Suprapubic skin (tissue), 4 donors: ENCODE measurements at regions not wholly inside any gene's neighbourhood (a gene's known extent, or its start where the extent isn't known, plus 50 kb on each side); places are given as distances from the start of the nearest gene placed in this dataset.

Experiments used
- DNase-seq, 2 donors: peaks; one replicate each; pipeline ENCODE4 v3.0.0-alpha.2; 2019; ENCODE audit warnings: low spot score in 2 of 2
- H3K27ac ChIP-seq: fragments of 200-600 bp; sonication (generic); one replicate; pipeline ENCODE4 v1.5.1; 2019
- H3K27me3 ChIP-seq: fragments of 200-600 bp; sonication (generic); one replicate; pipeline ENCODE4 v1.5.1; 2019
- H3K36me3 ChIP-seq: fragments of 200-600 bp; sonication (generic); one replicate; pipeline ENCODE4 v1.5.1; 2019
- H3K4me1 ChIP-seq: fragments of 200-600 bp; sonication (generic); one replicate; pipeline ENCODE4 v1.5.1; 2019
- H3K4me3 ChIP-seq: fragments of 200-600 bp; sonication (generic); one replicate; pipeline ENCODE4 v1.5.1; 2019; ENCODE audit warnings: mild to moderate bottlenecking
- H3K9me3 ChIP-seq: fragments of 200-600 bp; sonication (generic); one replicate; pipeline ENCODE4 v1.5.1; 2019
- EP300 ChIP-seq: sonication (generic); formaldehyde crosslinking; IDR thresholded peaks from one replicate; pipeline ENCODE4 v1.6.1; 2017; ENCODE audit warnings: antibody characterized with exemption
- POLR2A ChIP-seq, 2 donors: fragments of 450-650 bp; IDR thresholded peaks; one replicate each; pipeline ENCODE4 v1.6.1; 2017; ENCODE audit warnings: antibody characterized with exemption in 2 of 2, mild to moderate bottlenecking in 2 of 2, moderate library complexity in 2 of 2
- POLR2AphosphoS5 ChIP-seq, 3 donors: sonication (generic); formaldehyde crosslinking; IDR thresholded peaks; one replicate each; pipeline ENCODE4 v1.6.1; 2017; ENCODE audit warnings: antibody characterized with exemption in 3 of 3
- WGBS: methylation state at CpG from one replicate; pipeline ENCODE4 v1.1.5; 2018; 5-methylcytosine and 5-hydroxymethylcytosine counted together
- TF ChIP-seq, protein P1 (sequence below), 2 donors: fragments of 200-600 bp in 1 of 2; fragments of 450-650 bp in 1 of 2; sonication (generic) in 1 of 2; IDR thresholded peaks; one replicate each; pipeline ENCODE4 v1.5.1; 2016 to 2019; ENCODE audit warnings: antibody characterized with exemption in 2 of 2, mild to moderate bottlenecking in 1 of 2, moderate library complexity in 1 of 2

DNA sequence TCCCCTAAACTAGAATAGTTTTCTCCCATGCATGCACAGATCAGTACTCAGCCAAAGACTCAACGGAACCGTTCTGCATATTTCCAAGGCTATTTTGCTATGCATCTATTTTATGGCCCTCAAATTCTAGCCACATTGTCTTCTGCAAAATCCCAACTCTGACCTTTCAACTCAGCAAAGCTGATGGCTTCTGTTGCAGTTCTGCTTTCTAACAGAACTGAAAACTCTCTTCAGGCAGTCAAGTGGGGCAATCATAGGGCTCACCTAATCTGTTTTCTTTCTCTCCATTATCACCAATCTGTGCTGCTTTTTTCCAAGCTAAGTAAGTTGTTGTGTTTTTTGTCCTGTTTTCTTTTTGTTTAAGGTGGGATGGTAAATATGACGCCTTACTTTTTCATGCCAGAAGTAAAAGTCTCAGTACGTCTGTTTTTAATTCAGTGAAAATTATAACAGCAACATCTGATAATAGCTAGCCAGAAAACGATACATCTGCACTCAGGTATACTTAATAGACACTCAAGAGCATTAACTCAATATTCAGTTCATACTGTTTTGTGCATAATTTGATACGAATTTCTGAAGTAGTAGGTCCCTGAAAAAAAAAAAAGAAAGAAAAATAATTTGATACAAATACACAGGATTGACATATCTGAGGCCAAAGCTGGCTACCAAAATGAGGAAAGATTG, 454.3 kb downstream of the TLE1 start:
- Histone ChIP-seq H3K27ac (no peak overlapping the region), H3K27me3 (no peaks in the 10 kb centered on the region), H3K36me3 (no peaks in the 10 kb centered on the region), H3K4me1 (no peaks in the 10 kb centered on the region), H3K9me3 (no peaks in the 10 kb centered on the region), H3K4me3 (no peak overlapping the region)
- WGBS, result 83% methylated on average over 6 of the region's 6 CpGs
- DNase-seq, result no peak
- TF ChIP-seq POLR2A (IDR thresholded peaks at IDR 0.05) (no peak), POLR2AphosphoS5 (IDR thresholded peaks at IDR 0.05) (no peak), EP300 (no peak)
- TF ChIP-seq, protein P1, sequence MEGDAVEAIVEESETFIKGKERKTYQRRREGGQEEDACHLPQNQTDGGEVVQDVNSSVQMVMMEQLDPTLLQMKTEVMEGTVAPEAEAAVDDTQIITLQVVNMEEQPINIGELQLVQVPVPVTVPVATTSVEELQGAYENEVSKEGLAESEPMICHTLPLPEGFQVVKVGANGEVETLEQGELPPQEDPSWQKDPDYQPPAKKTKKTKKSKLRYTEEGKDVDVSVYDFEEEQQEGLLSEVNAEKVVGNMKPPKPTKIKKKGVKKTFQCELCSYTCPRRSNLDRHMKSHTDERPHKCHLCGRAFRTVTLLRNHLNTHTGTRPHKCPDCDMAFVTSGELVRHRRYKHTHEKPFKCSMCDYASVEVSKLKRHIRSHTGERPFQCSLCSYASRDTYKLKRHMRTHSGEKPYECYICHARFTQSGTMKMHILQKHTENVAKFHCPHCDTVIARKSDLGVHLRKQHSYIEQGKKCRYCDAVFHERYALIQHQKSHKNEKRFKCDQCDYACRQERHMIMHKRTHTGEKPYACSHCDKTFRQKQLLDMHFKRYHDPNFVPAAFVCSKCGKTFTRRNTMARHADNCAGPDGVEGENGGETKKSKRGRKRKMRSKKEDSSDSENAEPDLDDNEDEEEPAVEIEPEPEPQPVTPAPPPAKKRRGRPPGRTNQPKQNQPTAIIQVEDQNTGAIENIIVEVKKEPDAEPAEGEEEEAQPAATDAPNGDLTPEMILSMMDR (IDR thresholded peaks at IDR 0.05), result no peak

DNA sequence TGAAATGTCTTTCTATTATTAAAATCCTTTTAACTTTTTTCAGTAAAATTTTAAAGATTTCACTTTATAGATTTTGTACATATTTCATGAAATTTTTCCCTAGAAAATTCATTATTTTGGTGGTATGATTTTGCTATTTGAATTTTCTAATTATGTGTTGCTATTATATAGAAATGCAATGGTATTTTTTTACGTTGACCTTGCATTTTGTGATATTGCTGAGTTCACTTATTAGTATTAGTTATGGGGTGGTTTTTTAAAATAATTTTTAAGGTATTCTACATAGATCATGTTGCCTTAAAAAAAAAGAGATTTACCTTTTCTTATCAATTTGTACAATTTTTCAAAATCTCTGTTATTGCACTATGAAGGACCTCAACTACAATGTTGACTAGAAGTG, 458.3 kb downstream of the TLE1 start:
- TF ChIP-seq POLR2AphosphoS5 (IDR thresholded peaks at IDR 0.05), result no peak
- TF ChIP-seq, protein P1 (IDR thresholded peaks at IDR 0.05), result no peak
- TF ChIP-seq EP300, result no peak
- no peak for TF ChIP-seq POLR2A (IDR thresholded peaks at IDR 0.05)
- H3K27ac ChIP-seq, result no peak overlapping the region
- no peaks in the 10 kb centered on the region for H3K9me3 ChIP-seq
- H3K27me3 ChIP-seq, result no peaks in the 10 kb centered on the region
- no peaks in the 10 kb centered on the region for H3K36me3 ChIP-seq
- no peak for DNase-seq
- no peaks in the 10 kb centered on the region for H3K4me1 ChIP-seq
- WGBS, result 0% methylated on average over 1 of the region's 1 CpG
- H3K4me3 ChIP-seq, result no peak overlapping the region

DNA sequence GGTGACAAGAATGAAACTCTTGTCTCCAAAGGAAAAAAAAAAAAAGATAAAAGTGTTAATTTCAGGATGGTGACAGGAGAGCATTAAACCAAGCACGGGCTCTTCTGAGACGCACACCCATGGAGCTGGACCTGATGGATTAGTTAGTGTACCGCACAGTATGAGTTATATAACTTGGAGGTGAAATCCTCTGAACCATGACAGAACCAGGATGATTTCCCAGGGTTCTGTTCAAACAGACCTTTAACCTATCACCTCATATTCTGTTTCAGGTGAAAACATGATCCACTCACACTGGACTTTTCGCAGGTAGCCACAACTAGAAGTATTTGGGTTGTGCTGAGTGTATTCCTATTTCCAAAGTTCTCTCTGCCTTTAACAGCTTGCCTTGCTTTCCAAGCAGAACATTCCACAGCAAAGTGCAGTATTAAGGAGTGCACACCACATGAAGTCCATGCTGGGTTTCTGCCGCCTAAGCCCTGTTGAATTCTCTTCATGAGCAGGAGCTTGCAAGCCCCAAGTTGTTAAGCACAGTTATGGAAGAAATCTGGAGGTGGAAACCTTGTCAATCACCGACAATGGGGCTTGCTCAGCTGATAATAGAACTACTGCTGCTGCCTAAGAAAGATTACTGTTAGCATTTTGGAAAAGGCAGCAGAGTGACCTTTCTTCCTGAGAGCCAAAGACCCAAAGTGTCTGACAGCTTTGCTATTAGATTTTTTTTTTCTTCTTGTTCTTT, 461.7 kb downstream of the TLE1 start:
- no peak for DNase-seq
- TF ChIP-seq EP300, result no peak
- TF ChIP-seq, protein P1 (IDR thresholded peaks at IDR 0.05), result no peak
- TF ChIP-seq POLR2AphosphoS5 (IDR thresholded peaks at IDR 0.05), result no peak
- no peak for TF ChIP-seq POLR2A (IDR thresholded peaks at IDR 0.05)
- Histone ChIP-seq H3K9me3 (no peaks in the 10 kb centered on the region), H3K27ac (no peak overlapping the region), H3K4me1 (no peaks in the 10 kb centered on the region), H3K4me3 (no peak overlapping the region), H3K27me3 (no peaks in the 10 kb centered on the region), H3K36me3 (no peaks in the 10 kb centered on the region)
- WGBS, result 86% methylated on average over 6 of the region's 6 CpGs

DNA sequence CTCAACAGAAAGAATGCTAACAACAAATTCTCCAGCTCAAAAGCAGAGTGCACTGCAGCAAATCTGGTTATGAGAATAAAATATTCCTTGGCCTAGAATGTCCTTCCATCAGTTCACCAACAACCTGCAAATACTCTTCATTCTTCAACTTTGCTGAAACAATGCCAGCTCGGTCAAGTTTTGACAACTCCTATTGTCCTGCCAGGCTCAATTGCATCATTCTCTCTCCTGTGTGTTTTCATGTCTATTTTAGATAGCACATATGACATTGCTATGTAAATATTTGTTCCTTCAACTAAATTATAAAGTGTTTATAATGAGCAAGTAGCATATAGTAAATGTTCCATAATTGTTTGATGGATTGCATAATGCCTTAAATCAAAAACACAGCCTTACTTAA, 463.8 kb downstream of the TLE1 start:
- DNase-seq, result no peak
- no peaks in the 10 kb centered on the region for H3K4me1 ChIP-seq
- TF ChIP-seq POLR2A (IDR thresholded peaks at IDR 0.05) (no peak), POLR2AphosphoS5 (IDR thresholded peaks at IDR 0.05) (no peak), EP300 (no peak)
- TF ChIP-seq, protein P1 (IDR thresholded peaks at IDR 0.05), result no peak
- no peaks in the 10 kb centered on the region for H3K27me3 ChIP-seq
- no peak overlapping the region for H3K4me3 ChIP-seq
- 76% methylated on average over 1 of the region's 1 CpG for WGBS
- no peaks in the 10 kb centered on the region for H3K9me3 ChIP-seq
- no peak overlapping the region for H3K27ac ChIP-seq
- H3K36me3 ChIP-seq, result no peaks in the 10 kb centered on the region

DNA sequence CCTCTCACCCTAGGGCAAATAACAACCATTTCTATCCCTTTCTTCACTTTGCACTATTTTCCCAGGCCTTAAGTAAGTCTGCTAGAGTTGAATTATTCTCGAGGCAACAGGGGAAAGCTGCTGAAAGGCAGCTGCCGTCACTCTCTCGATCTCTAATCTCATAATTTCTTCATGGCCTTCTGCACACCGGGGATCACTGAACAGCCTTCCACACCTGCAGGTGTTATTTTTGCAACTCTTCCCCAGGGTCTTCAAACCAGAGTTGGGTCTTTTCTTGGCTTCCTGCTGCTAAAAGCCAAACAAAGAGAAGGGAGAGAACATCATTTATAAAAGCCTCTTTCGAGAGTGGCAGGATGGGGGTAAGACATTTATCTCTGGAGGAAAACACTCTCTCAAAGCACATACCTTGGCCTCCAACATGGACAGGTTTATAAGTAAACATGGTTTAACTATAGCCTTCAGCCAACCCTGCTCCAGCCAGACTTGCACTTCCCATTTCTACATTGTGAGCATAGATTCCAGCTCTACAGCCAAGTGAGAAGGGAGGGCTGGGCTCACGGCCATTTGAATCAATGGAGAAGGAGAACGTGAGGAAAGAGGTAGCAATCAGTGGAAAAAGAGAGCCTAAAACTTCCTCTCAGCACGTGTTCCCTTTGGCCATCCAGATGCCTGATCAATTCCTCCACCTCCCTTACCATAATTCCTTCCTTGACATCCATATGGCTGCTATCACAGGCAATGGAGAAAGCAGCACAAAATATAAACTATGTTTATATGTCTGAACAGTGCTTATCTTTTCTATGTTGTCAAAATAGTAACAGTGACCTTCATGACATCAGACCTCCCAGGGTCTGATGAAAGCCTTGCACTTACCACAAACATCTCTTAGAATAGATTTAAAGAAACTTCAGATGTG, 464.9 kb downstream of the TLE1 start:
- Histone ChIP-seq H3K36me3 (no peaks in the 10 kb centered on the region), H3K4me3 (no peak overlapping the region), H3K27me3 (no peaks in the 10 kb centered on the region), H3K9me3 (no peaks in the 10 kb centered on the region), H3K4me1 (no peaks in the 10 kb centered on the region), H3K27ac (no peak overlapping the region)
- 56% methylated on average over 8 of the region's 8 CpGs for WGBS
- TF ChIP-seq POLR2AphosphoS5 (IDR thresholded peaks at IDR 0.05) (no peak), EP300 (no peak), POLR2A (IDR thresholded peaks at IDR 0.05) (no peak)
- TF ChIP-seq, protein P1 (IDR thresholded peaks at IDR 0.05), result no peak
- DNase-seq, result no peak
